ENCODE measurements at regions not wholly inside any gene's neighbourhood (a gene's known extent, or its start where the extent isn't known, plus 50 kb on each side); places are given as distances from the start of the nearest gene placed in this dataset.
"Not testable (repeated sequence)": the region's sequence is repeated elsewhere in the genome, so short reads cannot be mapped to it uniquely, and the experiment has no call there.

DNA sequence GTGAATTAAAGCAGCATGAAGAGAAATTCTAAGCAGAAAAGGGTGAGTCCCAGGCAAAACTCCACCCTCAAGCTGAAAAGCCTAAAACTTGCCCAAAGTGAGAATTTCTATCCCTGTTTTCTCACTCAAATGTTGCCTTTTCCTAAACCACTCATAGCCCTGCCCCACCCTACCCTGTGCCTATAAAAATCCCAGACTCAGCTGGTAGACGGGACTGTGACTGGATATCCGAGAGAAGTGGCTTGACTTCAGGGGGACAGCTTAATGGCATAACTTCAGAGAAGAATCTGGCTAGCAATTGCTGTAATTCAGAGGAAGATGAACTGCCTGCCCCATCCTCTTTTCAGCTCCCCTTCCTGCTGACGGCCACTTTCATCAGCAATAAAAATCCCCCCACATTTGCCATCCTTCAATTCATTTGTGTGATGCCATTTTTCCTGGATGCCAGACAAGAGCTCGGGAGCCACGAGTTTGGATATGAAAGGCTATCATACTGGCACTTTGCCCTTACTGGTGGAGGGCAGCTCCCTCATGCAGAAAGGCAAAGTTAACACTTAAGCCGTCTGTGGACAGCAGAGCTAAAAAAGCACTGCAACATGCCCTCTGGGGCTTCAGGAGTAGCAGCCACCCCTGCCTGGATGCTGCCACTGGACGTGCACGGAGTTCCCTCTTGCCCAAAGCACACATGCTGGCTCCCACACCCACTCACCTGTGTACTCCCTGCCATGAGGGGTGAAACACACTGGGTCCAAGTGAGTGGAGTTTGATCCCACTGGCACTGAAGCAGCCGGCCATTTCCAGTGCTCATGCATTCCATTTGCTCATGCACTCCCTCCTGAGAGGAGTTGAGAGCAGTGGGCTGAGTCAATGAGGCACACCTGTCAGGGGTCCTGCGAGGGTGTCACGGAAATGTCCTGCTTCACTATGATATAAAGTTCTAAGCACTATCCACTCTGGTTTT, 670.6 kb downstream of the PLOD2 start:
- Histone ChIP-seq H3K27ac (ENCODE audit: low read depth, low read length, poor library complexity, severe bottlenecking) (no peak overlapping the region), H3K36me3 (ENCODE audit: insufficient read depth, low read length, poor library complexity, severe bottlenecking) (no peaks in the 10 kb centered on the region), H3K27me3 (replicated peaks; ENCODE audit: insufficient read depth, low read depth, low read length, poor library complexity) (no peaks in the 10 kb centered on the region), H3K4me1 (ENCODE audit: insufficient read depth, low read length, poor library complexity, severe bottlenecking) (no peaks in the 10 kb centered on the region), H3K4me3 (ENCODE audit: low read depth, low read length, poor library complexity, severe bottlenecking) (no peak overlapping the region), H3K9me3 (ENCODE audit: low read depth, low read length, poor library complexity, severe bottlenecking) (no peaks in the 10 kb centered on the region)
- no peak for TF ChIP-seq EZH2 (IDR thresholded peaks at IDR 0.05; ENCODE audit: borderline replicate concordance, low read depth, low read length, poor library complexity, severe bottlenecking)
- TF ChIP-seq, protein P1, sequence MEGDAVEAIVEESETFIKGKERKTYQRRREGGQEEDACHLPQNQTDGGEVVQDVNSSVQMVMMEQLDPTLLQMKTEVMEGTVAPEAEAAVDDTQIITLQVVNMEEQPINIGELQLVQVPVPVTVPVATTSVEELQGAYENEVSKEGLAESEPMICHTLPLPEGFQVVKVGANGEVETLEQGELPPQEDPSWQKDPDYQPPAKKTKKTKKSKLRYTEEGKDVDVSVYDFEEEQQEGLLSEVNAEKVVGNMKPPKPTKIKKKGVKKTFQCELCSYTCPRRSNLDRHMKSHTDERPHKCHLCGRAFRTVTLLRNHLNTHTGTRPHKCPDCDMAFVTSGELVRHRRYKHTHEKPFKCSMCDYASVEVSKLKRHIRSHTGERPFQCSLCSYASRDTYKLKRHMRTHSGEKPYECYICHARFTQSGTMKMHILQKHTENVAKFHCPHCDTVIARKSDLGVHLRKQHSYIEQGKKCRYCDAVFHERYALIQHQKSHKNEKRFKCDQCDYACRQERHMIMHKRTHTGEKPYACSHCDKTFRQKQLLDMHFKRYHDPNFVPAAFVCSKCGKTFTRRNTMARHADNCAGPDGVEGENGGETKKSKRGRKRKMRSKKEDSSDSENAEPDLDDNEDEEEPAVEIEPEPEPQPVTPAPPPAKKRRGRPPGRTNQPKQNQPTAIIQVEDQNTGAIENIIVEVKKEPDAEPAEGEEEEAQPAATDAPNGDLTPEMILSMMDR (conservative IDR thresholded peaks at IDR 0.05; ENCODE audit: low read depth, low read length) = no peak
- CTCF ChIA-PET = no interaction called here
- intact Hi-C loops (cut with micrococcal nuclease; ENCODE audit: unreplicated experiment) = no loop called here
- POLR2A ChIA-PET (ENCODE audit: low non-redundant PET) = no interaction called here
- no TSS peak for BruUV-seq (replicated peaks)
- no peak for DNase-seq (ENCODE audit: low spot score)

DNA sequence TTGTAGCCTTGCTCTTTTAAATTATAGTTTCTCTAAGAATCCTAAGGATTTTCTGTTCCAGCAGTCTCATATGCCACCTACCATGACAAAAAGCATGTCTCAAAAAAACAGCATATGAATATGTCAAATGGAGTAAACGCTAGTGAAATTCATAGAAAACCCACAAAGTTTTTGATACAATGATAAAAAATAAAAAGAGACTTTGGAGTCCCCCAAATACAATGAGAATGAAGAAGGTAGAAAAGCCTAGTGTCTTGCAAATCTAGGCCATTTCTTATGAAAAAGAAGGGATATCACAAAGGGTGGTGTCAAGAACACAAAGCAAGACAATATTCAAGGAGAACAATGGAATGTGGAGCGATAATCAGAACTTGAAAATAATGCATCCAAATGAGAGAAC, 668.5 kb downstream of the PLOD2 start:
- BruUV-seq (replicated peaks) = no TSS peak
- H3K27ac ChIP-seq (ENCODE audit: low read depth, low read length, poor library complexity, severe bottlenecking) = no peak overlapping the region
- intact Hi-C loops (cut with micrococcal nuclease; ENCODE audit: unreplicated experiment) = no loop called here
- H3K4me1 ChIP-seq (ENCODE audit: insufficient read depth, low read length, poor library complexity, severe bottlenecking) = no peaks in the 10 kb centered on the region
- no peak for TF ChIP-seq EZH2 (IDR thresholded peaks at IDR 0.05; ENCODE audit: borderline replicate concordance, low read depth, low read length, poor library complexity, severe bottlenecking)
- TF ChIP-seq, protein P1 (conservative IDR thresholded peaks at IDR 0.05; ENCODE audit: low read depth, low read length) = no peak
- no peaks in the 10 kb centered on the region for H3K36me3 ChIP-seq (ENCODE audit: insufficient read depth, low read length, poor library complexity, severe bottlenecking)
- no peaks in the 10 kb centered on the region for H3K9me3 ChIP-seq (ENCODE audit: low read depth, low read length, poor library complexity, severe bottlenecking)
- CTCF ChIA-PET = no interaction called here
- H3K4me3 ChIP-seq (ENCODE audit: low read depth, low read length, poor library complexity, severe bottlenecking) = no peak overlapping the region
- no peaks in the 10 kb centered on the region for H3K27me3 ChIP-seq (replicated peaks; ENCODE audit: insufficient read depth, low read depth, low read length, poor library complexity)
- no peak for DNase-seq (ENCODE audit: low spot score)
- POLR2A ChIA-PET (ENCODE audit: low non-redundant PET) = interaction anchor here (0.7 kb wide), 1 partner anchor 284 kb away, joined by 4 read pairs; no protein-coding TSS in a partner anchor

DNA sequence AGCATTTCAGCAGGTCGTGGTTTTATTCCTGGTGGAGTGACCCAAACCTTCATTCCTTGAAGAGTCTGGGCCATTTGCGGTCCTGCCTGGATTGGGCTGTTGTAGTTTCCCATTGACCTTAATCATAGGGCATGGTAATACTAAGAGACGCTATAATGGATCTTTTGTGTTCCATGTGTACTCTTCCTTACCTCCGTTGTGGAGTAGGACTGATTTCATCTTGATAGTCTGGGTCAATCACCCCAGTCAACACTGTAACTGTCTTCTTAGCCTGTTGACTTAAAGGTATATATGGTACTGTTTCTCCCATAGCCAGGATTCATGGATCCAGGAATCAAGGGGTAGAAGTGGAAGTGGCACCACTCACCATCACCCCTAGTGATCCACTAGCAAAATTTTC, 643.6 kb downstream of the PLOD2 start:
- BruUV-seq (replicated peaks); H3K9me3 ChIP-seq (ENCODE audit: low read depth, low read length, poor library complexity, severe bottlenecking); DNase-seq (ENCODE audit: low spot score); H3K36me3 ChIP-seq (ENCODE audit: insufficient read depth, low read length, poor library complexity, severe bottlenecking); POLR2A ChIA-PET (ENCODE audit: low non-redundant PET); H3K27ac ChIP-seq (ENCODE audit: low read depth, low read length, poor library complexity, severe bottlenecking); H3K4me3 ChIP-seq (ENCODE audit: low read depth, low read length, poor library complexity, severe bottlenecking); H3K27me3 ChIP-seq (replicated peaks; ENCODE audit: insufficient read depth, low read depth, low read length, poor library complexity); CTCF ChIA-PET; H3K4me1 ChIP-seq (ENCODE audit: insufficient read depth, low read length, poor library complexity, severe bottlenecking); intact Hi-C loops (cut with micrococcal nuclease; ENCODE audit: unreplicated experiment): not testable (repeated sequence)

DNA sequence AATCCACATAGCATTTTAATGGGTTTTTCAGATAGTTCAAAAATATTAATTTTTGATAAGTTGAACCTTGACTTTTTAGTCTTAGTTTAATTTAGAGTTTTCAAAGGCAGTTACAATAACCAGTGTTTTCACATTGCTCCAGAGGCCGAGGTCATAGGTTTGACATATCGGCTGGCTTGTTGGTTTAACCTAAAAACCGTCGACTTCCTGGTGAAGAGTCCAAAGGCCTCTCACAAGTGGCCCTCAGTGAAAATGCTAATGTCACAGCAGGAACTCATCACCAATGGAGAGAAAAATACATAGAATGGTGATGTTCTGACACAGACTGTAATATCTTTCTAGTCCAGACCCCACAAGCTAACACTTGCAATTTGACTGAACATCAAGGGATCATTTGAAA, 642.3 kb downstream of the PLOD2 start:
- Histone ChIP-seq H3K36me3 (ENCODE audit: insufficient read depth, low read length, poor library complexity, severe bottlenecking) (no peaks in the 10 kb centered on the region), H3K27me3 (replicated peaks; ENCODE audit: insufficient read depth, low read depth, low read length, poor library complexity) (no peaks in the 10 kb centered on the region), H3K4me1 (ENCODE audit: insufficient read depth, low read length, poor library complexity, severe bottlenecking) (peaks cover 10% of the 10 kb centered on the region), H3K9me3 (ENCODE audit: low read depth, low read length, poor library complexity, severe bottlenecking) (no peaks in the 10 kb centered on the region), H3K27ac (ENCODE audit: low read depth, low read length, poor library complexity, severe bottlenecking) (no peak overlapping the region), H3K4me3 (ENCODE audit: low read depth, low read length, poor library complexity, severe bottlenecking) (no peak overlapping the region)
- BruUV-seq (replicated peaks) = no TSS peak
- ChIA-PET CTCF (no interaction called here), POLR2A (ENCODE audit: low non-redundant PET) (no interaction called here)
- intact Hi-C loops (cut with micrococcal nuclease; ENCODE audit: unreplicated experiment) = no loop called here
- DNase-seq (ENCODE audit: low spot score) = peak; percentile 13
- TF ChIP-seq, protein P1 (conservative IDR thresholded peaks at IDR 0.05; ENCODE audit: low read depth, low read length) = no peak
- TF ChIP-seq EZH2 (IDR thresholded peaks at IDR 0.05; ENCODE audit: borderline replicate concordance, low read depth, low read length, poor library complexity, severe bottlenecking) = no peak

Measured in A673 (cell line).